Omental fat pad (tissue), 3 donors: ENCODE measurements at regions not wholly inside any gene's neighbourhood (a gene's known extent, or its start where the extent isn't known, plus 50 kb on each side); places are given as distances from the start of the nearest gene placed in this dataset.

ENCODE experiments used
- ATAC-seq: fragments of 150-250 bp; one replicate; pipeline ENCODE4 v1.9.1; 2016; ENCODE audit warnings: mild to moderate bottlenecking, moderate library complexity; ENCODE audit not compliant: low FRiP score
- DNase-seq: peaks from one replicate; pipeline ENCODE4 v3.0.0-alpha.2; 2019; ENCODE audit warnings: low spot score
- TF ChIP-seq, protein P1 (sequence below), 3 donors: fragments of 450-650 bp; IDR thresholded peaks; one replicate each; pipeline ENCODE4 v1.5.1; 2016 to 2017; ENCODE audit warnings: antibody characterized with exemption in 3 of 3, mild to moderate bottlenecking in 3 of 3, moderate library complexity in 2 of 3

- TF ChIP-seq, protein P1, sequence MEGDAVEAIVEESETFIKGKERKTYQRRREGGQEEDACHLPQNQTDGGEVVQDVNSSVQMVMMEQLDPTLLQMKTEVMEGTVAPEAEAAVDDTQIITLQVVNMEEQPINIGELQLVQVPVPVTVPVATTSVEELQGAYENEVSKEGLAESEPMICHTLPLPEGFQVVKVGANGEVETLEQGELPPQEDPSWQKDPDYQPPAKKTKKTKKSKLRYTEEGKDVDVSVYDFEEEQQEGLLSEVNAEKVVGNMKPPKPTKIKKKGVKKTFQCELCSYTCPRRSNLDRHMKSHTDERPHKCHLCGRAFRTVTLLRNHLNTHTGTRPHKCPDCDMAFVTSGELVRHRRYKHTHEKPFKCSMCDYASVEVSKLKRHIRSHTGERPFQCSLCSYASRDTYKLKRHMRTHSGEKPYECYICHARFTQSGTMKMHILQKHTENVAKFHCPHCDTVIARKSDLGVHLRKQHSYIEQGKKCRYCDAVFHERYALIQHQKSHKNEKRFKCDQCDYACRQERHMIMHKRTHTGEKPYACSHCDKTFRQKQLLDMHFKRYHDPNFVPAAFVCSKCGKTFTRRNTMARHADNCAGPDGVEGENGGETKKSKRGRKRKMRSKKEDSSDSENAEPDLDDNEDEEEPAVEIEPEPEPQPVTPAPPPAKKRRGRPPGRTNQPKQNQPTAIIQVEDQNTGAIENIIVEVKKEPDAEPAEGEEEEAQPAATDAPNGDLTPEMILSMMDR (IDR thresholded peaks at IDR 0.05): no peak
- DNase-seq (no peak), ATAC-seq (no peak)
Measured at GRCh38 chr10:33095867-33096815, 138.1 kb upstream of the ITGB1 start.

GRCh38 chr10:33094263-33095051, 136.4 kb upstream of the ITGB1 start:
- no peak for ATAC-seq

DNA sequence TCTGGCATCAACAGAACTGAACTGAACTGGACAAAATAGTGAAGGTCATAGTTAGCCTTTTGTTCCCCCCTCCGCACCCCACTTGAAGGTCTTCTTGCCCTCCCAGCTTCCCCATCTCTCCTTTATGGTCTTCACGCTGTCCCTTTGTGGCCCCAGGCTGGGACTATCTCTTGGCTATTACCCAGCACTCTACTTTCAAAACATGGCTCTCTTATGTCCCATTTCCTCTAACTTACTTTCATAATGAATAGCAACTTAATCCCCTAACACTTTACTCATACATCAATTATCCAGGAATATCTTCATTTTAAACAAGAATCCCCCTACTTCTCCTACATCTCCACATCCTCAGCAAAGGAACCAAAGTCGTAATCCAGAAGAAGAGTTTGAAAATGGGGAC, 135.3 kb upstream of the ITGB1 start:
- ATAC-seq (no peak), DNase-seq (no peak)
- TF ChIP-seq, protein P1 (IDR thresholded peaks at IDR 0.05): no peak

More at GRCh38 chr10:33094263-33095051, 136.4 kb upstream of the ITGB1 start:
- TF ChIP-seq, protein P1 (IDR thresholded peaks at IDR 0.05): no peak
- DNase-seq: no peak

GRCh38 chr10:33092596-33092995, 134.6 kb upstream of the ITGB1 start:
- ATAC-seq (no peak), DNase-seq (no peak)
- TF ChIP-seq, protein P1 (IDR thresholded peaks at IDR 0.05): no peak

DNA sequence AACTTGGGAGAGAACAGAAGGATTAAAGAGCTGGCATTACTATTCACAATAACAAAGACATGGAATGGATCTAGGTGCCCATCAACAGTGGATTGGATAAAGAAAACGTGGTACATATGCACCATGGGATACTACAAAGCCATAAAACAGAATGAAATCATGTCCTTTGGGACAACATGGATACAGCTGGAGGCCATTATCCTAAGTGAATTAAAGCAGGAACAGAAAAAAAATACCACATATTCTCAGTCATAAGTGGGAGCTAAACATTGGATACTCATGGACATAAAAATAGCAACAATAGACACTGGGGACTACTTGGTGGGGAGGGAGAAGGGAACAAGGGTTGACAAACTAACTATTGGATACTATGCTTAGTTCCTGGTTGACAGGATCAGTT, 133.2 kb upstream of the ITGB1 start:
- TF ChIP-seq, protein P1 (IDR thresholded peaks at IDR 0.05): no peak
- ATAC-seq (no peak), DNase-seq (no peak)

DNA sequence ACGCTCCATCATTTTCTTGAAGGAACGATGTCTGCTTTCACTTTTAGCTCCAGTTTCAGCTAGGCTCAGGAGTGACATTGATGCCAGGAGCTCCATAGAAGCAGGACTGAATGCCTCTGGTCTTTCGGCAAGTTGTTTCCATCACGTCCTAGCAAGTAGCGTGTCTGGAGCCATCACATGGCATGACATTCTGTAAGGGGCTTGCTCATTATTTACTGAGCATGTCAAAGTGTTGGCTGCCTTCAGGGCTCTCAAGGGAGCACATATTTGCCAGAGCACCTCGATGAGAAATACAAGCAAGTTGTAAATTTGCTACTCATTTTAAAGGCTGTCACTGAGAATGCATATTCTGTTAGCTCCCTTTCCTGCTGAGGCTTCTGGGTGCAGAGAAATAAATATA, 131.0 kb upstream of the ITGB1 start:
- ATAC-seq (no peak), DNase-seq (no peak)
- TF ChIP-seq, protein P1 (IDR thresholded peaks at IDR 0.05): no peak
